ENCODE measurements at regions not wholly inside any gene's neighbourhood (a gene's known extent, or its start where the extent isn't known, plus 50 kb on each side); places are given as distances from the start of the nearest gene placed in this dataset.
A peak's percentile ranks its signal among the peaks of the same experiment; 100 is the strongest.

GRCh38 chr15:62756995-62757360, 285.6 kb upstream of the TPM1 start:
- no peak for DNase-seq (ENCODE audit: low read depth in 2 of 3, low spot score in 2 of 3)

GRCh38 chr15:62757535-62757934, 285.0 kb upstream of the TPM1 start:
- no peak for DNase-seq (ENCODE audit: low read depth in 2 of 3, low spot score in 2 of 3)

- no peak for DNase-seq (ENCODE audit: low read depth in 2 of 3, low spot score in 2 of 3)
Observed at GRCh38 chr15:62758126-62758951, 284.2 kb upstream of the TPM1 start.

GRCh38 chr15:62758952-62759349, 283.6 kb upstream of the TPM1 start:
- no peak for DNase-seq (ENCODE audit: low read depth in 2 of 3, low spot score in 2 of 3)

- DNase-seq (ENCODE audit: low read depth in 2 of 3, low spot score in 2 of 3): no peak
Observed at GRCh38 chr15:62760538-62760937, 282.0 kb upstream of the TPM1 start.

GRCh38 chr15:62765916-62766315, 276.6 kb upstream of the TPM1 start:
- DNase-seq (ENCODE audit: low read depth in 2 of 3, low spot score in 2 of 3): no peak

- DNase-seq (ENCODE audit: low read depth in 2 of 3, low spot score in 2 of 3): no peak
Observed at GRCh38 chr15:62766599-62766998, 275.9 kb upstream of the TPM1 start.

- no peak for DNase-seq (ENCODE audit: low read depth in 2 of 3, low spot score in 2 of 3)
Observed at GRCh38 chr15:62769604-62770003, 272.9 kb upstream of the TPM1 start.

- DNase-seq (ENCODE audit: low read depth in 2 of 3, low spot score in 2 of 3): no peak
Observed at GRCh38 chr15:62770111-62770660, 272.4 kb upstream of the TPM1 start.

GRCh38 chr15:62770752-62771151, 271.8 kb upstream of the TPM1 start:
- no peak for DNase-seq (ENCODE audit: low read depth in 2 of 3, low spot score in 2 of 3)

GRCh38 chr15:62771234-62771633, 271.3 kb upstream of the TPM1 start:
- no peak for DNase-seq (ENCODE audit: low read depth in 2 of 3, low spot score in 2 of 3)

- no peak for DNase-seq (ENCODE audit: low read depth in 2 of 3, low spot score in 2 of 3)
Observed at GRCh38 chr15:62773369-62774165, 269.0 kb upstream of the TPM1 start.

- no peak for DNase-seq (ENCODE audit: low read depth in 2 of 3, low spot score in 2 of 3)
Observed at GRCh38 chr15:62775932-62776331, 266.6 kb upstream of the TPM1 start.

GRCh38 chr15:62777671-62778070, 264.9 kb upstream of the TPM1 start:
- no peak for DNase-seq (ENCODE audit: low read depth in 2 of 3, low spot score in 2 of 3)

GRCh38 chr15:62779036-62779770, 263.3 kb upstream of the TPM1 start:
- DNase-seq (ENCODE audit: low read depth in 2 of 3, low spot score in 2 of 3): no peak

- DNase-seq (ENCODE audit: low read depth in 2 of 3, low spot score in 2 of 3): no peak
Observed at GRCh38 chr15:62779899-62780298, 262.6 kb upstream of the TPM1 start.

GRCh38 chr15:62781081-62781497, 261.5 kb upstream of the TPM1 start:
- DNase-seq (ENCODE audit: low read depth in 2 of 3, low spot score in 2 of 3): no peak

- peak in 2 of 3 donors; percentile 26 to 66 for DNase-seq (ENCODE audit: low read depth in 2 of 3, low spot score in 2 of 3)
Observed at GRCh38 chr15:62782071-62782841, 260.3 kb upstream of the TPM1 start.

- DNase-seq (ENCODE audit: low read depth in 2 of 3, low spot score in 2 of 3): no peak
Observed at GRCh38 chr15:62782896-62783295, 259.7 kb upstream of the TPM1 start.

GRCh38 chr15:62783303-62783957, 259.1 kb upstream of the TPM1 start:
- no peak for DNase-seq (ENCODE audit: low read depth in 2 of 3, low spot score in 2 of 3)
